ENCODE measurements at regions not wholly inside any gene's neighbourhood (a gene's known extent, or its start where the extent isn't known, plus 50 kb on each side); places are given as distances from the start of the nearest gene placed in this dataset.

GRCh38 chr4:59597536-59598329, 1602.4 kb upstream of the ADGRL3 start:
- no peaks in the 10 kb centered on the region for H3F3A ChIP-seq (ENCODE audit: low read depth)
- TF ChIP-seq EZH2phosphoT487 (IDR thresholded peaks at IDR 0.05; ENCODE audit: borderline replicate concordance), result no peak
- TF ChIP-seq CTCF (conservative IDR thresholded peaks at IDR 0.05; ENCODE audit: low read length), result no peak
- H3K4me1 ChIP-seq (ENCODE audit: insufficient read depth, low read length, poor library complexity, severe bottlenecking), result no peaks in the 10 kb centered on the region

GRCh38 chr4:59598330-59598618, 1601.9 kb upstream of the ADGRL3 start:
- H3K4me3 ChIP-seq (ENCODE audit: low read length, poor library complexity, severe bottlenecking), result no peak overlapping the region
- no peaks in the 10 kb centered on the region for H3K36me3 ChIP-seq (ENCODE audit: insufficient read depth, low read length)
- H3K9me2 ChIP-seq (replicated peaks; ENCODE audit: low read depth, low read length), result no peaks in the 10 kb centered on the region
- H3K9ac ChIP-seq (ENCODE audit: low read depth, low read length, poor library complexity, severe bottlenecking), result no peak overlapping the region
- H3F3A ChIP-seq (ENCODE audit: low read depth), result no peaks in the 10 kb centered on the region
- no peaks in the 10 kb centered on the region for H3K27me3 ChIP-seq (ENCODE audit: insufficient read depth, low read length, poor library complexity, severe bottlenecking)
- no peaks in the 10 kb centered on the region for H3K4me1 ChIP-seq (ENCODE audit: insufficient read depth, low read length, poor library complexity, severe bottlenecking)
- TF ChIP-seq CTCF (conservative IDR thresholded peaks at IDR 0.05; ENCODE audit: low read length) (no peak), EZH2phosphoT487 (IDR thresholded peaks at IDR 0.05; ENCODE audit: borderline replicate concordance) (no peak)
- H3K9me3 ChIP-seq (ENCODE audit: insufficient read depth, low read depth, low read length), result no peaks in the 10 kb centered on the region
- no peak overlapping the region for H2AFZ ChIP-seq (ENCODE audit: low read length)
- no peaks in the 10 kb centered on the region for H4K20me1 ChIP-seq (ENCODE audit: insufficient read depth, low read length, poor library complexity, severe bottlenecking)
- no peaks in the 10 kb centered on the region for H3K79me2 ChIP-seq (ENCODE audit: insufficient read depth, low read length)
- H3K4me2 ChIP-seq (ENCODE audit: low read depth, low read length, poor library complexity, severe bottlenecking), result no peak overlapping the region

More at GRCh38 chr4:59597536-59598329, 1602.4 kb upstream of the ADGRL3 start:
- H3K9ac ChIP-seq (ENCODE audit: low read depth, low read length, poor library complexity, severe bottlenecking), result no peak overlapping the region
- H3K79me2 ChIP-seq (ENCODE audit: insufficient read depth, low read length), result no peaks in the 10 kb centered on the region
- no peaks in the 10 kb centered on the region for H3K27me3 ChIP-seq (ENCODE audit: insufficient read depth, low read length, poor library complexity, severe bottlenecking)
- H3K9me2 ChIP-seq (replicated peaks; ENCODE audit: low read depth, low read length), result no peaks in the 10 kb centered on the region
- no peaks in the 10 kb centered on the region for H3K36me3 ChIP-seq (ENCODE audit: insufficient read depth, low read length)
- no peaks in the 10 kb centered on the region for H3K9me3 ChIP-seq (ENCODE audit: insufficient read depth, low read depth, low read length)
- no peak overlapping the region for H3K4me2 ChIP-seq (ENCODE audit: low read depth, low read length, poor library complexity, severe bottlenecking)
- H3K4me3 ChIP-seq (ENCODE audit: low read length, poor library complexity, severe bottlenecking), result no peak overlapping the region
- H2AFZ ChIP-seq (ENCODE audit: low read length), result no peak overlapping the region
- H4K20me1 ChIP-seq (ENCODE audit: insufficient read depth, low read length, poor library complexity, severe bottlenecking), result no peaks in the 10 kb centered on the region

GRCh38 chr4:59608466-59608865, 1591.7 kb upstream of the ADGRL3 start:
- Histone ChIP-seq H3F3A (ENCODE audit: low read depth) (no peaks in the 10 kb centered on the region), H3K4me3 (ENCODE audit: low read length, poor library complexity, severe bottlenecking) (no peak overlapping the region), H3K27me3 (ENCODE audit: insufficient read depth, low read length, poor library complexity, severe bottlenecking) (no peaks in the 10 kb centered on the region), H3K9ac (ENCODE audit: low read depth, low read length, poor library complexity, severe bottlenecking) (no peak overlapping the region), H3K36me3 (ENCODE audit: insufficient read depth, low read length) (no peaks in the 10 kb centered on the region), H3K79me2 (ENCODE audit: insufficient read depth, low read length) (no peaks in the 10 kb centered on the region), H3K9me3 (ENCODE audit: insufficient read depth, low read depth, low read length) (no peaks in the 10 kb centered on the region), H2AFZ (ENCODE audit: low read length) (no peak overlapping the region), H3K4me2 (ENCODE audit: low read depth, low read length, poor library complexity, severe bottlenecking) (no peak overlapping the region), H3K4me1 (ENCODE audit: insufficient read depth, low read length, poor library complexity, severe bottlenecking) (no peaks in the 10 kb centered on the region), H4K20me1 (ENCODE audit: insufficient read depth, low read length, poor library complexity, severe bottlenecking) (no peaks in the 10 kb centered on the region), H3K9me2 (replicated peaks; ENCODE audit: low read depth, low read length) (no peaks in the 10 kb centered on the region)
- TF ChIP-seq CTCF (conservative IDR thresholded peaks at IDR 0.05; ENCODE audit: low read length), result no peak
